ENCODE measurements at regions not wholly inside any gene's neighbourhood (a gene's known extent, or its start where the extent isn't known, plus 50 kb on each side); places are given as distances from the start of the nearest gene placed in this dataset.
"Not testable (repeated sequence)": the region's sequence is repeated elsewhere in the genome, so short reads cannot be mapped to it uniquely, and the experiment has no call there.

DNA sequence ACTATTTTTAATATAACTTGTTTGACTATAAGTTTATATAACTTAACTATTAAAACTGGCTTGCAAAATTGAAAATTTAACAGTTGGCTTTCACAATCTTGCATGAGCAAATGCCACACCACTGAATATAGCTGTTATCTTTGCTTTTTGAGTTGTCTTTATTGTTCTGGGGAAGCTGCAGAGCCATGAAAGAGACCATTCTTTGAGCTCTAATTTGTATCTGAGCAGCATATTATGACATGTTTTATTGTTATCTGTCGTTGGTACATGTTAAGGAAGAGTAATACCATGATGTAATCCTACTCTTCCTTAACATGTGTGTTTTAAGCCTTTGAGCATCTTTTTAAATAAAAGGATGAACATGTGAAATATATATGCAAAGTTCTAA is 97.1 kb upstream of the ANK2 start:
- DNase-seq: no peak

DNA sequence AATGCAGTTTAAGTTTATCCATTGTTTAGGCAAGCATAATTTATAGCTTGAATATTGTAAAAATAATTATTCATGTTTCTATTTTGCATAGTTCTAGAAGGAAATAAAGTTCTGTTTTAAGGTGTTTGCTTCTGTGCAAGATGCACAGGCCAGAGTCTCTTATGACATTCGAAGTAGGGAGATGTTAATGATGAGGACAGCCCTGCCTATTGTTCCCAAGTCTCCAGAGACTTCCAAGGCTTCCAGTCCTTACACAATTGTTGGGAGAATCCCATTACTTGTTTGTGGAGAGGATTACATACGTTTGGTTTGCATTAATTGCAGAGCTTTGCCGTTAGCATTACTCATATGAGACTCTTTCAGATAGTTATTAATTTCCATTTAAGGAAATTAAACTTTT is 96.2 kb upstream of the ANK2 start:
- DNase-seq: no peak

DNA sequence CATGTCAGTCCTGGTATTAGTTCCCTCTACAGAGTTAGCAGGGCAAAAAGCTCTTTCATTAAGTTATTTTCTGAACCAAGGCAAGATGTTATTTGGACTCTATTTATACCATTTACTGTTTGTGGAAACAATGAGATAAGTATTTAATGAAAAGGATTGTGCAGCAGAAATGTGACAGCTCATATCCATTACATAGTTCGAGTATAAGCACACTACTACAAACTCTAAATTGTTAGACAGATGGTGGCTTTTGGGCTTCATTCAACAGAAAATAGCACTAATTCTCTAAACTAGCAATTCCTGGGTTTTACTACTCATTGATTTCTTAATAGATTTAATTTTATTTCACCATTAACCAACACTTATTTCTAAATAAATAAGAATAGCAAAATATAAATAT is 95.2 kb upstream of the ANK2 start:
- no peak for DNase-seq

DNA sequence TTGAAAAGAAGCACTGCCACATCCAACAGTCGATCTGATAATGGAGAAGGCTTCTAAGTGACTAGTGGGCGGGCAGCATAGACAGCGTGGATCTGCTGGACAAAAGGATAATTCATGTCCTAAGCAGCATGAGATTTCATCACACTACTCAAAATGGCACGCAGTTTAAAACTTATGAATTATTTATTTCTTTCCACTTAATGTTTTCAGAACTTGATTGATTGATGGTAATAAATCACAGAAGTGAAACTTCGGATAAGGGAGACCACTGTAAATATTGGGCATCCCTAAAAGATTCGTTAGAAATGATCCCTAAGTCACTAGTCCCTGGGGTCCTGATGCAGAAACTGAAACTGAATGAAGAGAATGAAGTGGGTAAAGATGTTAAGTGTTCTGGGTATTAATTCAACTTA is 93.0 kb upstream of the ANK2 start:
- DNase-seq: no peak

DNA sequence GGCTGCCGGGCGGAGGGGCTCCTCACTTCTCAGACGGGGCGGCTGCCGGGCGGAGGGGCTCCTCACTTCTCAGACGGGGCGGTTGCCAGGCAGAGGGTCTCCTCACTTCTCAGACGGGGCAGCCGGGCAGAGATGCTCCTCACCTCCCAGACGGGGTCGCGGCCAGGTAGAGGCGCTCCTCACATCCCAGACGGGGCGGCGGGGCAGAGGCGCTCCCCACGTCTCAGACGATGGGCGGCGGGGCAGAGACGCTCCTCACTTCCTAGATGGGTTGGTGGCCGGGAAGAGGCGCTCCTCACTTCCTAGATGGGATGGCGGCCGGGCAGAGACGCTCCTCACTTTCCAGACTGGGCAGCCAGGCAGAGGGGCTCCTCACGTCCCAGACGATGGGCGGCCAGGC is 91.7 kb upstream of the ANK2 start:
- not testable (repeated sequence) for DNase-seq

DNA sequence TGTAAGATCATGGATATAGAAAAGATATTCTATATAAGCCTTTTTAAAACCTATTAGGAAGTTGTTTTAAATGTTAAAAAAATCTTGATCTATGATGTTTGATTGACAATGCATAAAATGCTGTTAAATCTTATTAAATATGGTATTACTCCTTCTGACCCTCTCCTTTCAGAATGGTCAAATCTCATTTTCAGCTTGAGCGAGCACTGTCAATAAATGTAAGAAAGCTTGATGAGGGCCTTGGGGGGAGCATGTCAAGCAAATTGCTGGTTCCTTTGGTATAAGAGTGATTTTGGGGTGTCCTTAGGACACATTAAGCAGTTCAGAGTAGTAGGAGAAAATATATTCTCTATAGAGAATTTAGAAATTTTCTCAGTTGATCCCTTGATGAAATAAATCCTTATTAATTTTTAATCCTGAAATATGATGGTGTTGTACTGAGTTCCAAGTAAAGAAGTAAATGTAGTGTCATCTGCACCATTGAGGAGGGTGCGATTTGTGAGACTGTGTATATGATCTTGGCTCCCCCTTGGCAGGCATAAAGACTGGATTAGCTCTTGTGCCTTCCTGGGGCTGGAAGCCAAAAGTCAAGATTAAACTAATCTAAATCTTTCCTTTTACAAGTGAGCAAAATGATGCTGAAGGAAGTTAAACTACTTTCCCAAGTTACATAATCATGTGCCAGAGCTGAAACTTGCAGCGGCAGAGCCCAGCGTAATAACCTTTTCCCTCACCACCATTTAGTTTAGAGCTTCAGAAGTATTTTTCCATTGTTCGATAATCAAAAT is 82.6 kb upstream of the ANK2 start:
- DNase-seq: no peak

DNA sequence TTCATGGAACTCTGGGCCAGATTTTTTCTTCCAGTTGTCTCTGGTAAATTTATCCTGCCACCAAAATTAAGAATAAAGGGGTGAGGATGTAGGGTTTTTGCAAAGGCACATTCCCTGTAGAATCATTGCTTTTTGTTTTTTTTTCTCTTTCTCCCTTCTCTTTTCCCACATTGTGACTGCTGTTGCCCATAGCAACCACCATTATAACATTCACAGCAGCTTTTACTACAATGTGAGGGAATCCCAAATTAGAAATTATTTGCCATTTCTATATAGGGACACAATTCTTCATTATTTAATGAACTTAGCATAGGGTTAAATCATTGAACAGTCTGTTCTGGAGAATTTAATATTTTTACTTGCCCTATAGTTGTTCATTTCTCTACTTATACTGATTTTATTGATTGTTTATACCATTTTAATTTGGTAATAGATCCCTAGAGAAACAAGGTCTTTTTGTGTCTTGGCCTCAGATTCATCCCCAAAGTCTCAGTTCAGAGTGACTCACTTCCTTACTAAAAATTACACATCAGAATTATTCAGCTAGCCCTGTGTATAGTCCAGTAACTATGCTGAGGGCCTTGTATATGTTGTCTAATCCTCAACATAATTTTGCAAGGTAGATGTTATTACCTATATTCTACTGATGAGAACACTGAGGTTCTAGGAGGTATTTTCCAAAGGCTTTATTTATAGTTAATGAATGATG is 80.8 kb upstream of the ANK2 start:
- DNase-seq: no peak

DNA sequence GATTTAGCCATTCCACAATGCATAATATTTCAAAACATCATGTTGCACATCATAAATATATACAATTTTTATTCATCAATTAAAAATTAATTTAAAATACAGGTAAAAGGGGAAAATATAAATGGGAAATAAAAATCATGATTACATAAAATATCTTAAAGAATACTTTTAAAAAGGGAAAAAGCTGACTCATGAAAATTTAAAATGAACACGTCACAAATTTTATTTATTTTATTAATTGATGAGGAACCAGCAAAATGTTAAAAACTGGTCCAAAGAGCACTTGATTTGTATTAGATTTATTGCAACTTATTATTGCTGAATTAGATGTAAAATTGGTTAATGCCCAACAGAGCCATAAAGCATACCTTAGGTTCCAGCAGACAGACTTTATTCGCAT is 78.5 kb upstream of the ANK2 start:
- DNase-seq: no peak

DNA sequence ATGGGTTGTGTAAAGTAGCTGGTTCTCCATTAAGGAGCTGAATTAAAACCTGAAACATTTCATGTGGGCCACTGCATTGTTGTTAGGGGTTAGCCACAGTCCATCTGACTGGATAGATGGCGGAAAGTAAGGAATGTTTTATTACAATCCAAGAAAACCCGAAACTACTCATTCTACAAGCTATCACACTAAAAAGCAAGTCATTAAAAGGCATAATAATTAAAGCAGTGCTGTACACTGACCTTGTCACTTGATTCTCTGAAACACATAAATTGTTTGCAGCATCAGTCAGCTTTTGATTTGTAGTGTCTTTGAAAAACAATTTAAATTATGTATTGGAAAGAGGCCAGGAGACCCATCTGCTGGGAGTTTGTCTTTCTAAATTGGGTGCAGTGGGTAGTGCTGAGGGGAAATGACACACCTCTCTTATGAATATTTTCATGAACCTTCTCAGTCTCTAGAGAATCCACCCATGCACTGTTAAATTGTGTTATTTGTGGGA is 75.7 kb upstream of the ANK2 start:
- DNase-seq: no peak

DNA sequence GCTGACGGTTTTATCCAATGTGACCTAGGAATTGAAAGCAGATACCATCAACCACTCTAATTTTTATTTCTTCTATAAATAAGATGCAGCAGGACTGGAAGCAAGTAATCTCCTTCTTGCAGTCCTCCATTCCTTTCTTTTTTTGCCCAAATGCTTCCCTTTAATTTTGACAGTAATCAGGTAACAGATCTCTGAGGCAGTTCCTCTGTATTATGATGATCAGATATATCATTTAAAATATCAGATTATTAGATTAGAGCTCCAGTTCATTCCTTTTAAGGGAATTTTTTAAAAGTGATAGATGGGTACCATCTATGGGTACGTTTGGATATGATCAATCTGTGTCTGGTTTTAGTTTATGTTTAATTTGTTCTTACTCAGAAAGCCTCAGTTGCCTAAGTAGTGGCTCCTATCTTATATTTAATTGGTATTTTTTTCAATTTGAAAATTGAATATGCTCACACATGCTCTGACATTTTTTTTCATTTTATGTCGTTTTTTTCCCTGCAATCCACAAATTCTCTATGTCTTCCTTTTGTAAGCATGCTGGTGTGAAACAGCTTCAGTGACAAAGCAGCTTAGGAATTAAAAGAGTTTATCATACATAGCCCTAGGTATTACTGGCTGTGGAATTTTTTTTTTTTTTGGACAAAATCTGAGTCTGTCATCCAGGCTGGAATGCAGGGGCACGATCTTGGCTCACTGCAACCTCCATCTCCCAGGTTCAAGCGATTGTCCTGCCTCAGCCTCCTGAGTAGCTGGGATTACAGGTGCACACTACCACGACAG is 73.7 kb upstream of the ANK2 start:
- no peak for DNase-seq

DNA sequence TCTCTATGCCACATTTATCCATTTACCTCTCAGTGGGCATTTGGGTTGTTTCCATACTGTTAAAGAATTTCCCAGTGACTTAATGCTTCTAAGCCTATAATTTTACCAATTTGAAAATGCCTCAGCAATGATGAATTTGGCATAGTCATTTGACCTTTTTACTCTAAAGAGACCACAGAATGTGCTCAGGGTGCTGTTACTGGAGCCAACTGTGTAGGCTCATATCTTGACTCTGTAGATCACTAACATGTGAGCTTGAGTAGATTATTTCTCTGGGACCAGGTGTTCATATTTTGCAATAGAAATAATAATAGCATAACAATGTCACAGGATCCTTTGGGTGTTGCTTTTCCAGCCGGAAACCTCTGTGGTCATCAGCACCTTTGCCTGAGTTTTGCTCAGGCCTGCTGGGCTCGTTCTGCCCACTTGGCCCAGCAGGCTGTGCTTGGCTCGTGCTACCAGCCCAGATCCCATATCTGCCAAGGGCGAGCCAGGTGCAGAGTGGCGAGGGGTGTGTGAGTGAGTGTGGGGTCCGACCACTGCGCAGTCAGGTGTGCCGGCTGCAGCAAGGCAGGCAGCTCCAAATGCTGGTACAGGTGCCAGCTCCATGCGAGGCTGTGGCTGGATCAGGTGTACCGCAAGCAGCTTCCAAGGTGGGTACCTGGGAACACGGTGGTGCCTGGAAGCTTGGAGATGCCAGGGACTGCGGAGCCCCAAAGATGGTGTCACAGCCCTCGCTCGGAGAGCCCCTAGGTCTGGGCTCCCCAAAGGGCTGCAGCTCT is 70.6 kb upstream of the ANK2 start:
- no peak for DNase-seq

DNA sequence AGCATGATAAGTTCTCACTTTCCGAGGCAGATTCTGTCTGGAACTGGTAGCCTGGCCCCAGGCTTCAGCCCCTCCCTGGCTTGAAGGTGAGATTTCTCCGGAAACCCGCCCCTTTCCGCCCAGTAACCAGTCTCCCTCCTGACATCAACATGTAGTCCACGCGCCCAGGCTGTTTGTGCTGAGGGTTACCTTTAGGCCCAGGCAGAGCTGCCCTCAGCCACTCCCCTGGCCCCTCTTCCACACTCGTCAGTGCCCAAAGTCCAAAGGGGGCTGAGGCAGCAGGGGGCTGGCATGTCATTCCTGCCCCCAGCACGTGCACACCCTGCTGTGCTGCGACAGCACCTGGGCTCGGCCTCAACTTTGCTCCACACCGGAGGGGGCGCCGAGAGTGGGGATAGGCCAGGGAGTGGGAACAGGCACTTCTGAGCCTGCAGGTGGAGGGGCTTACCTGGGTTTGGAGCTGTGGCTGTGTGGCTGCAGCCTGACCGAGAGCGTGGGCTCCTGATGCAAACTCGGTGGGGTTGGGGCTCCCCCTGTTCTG is 69.5 kb upstream of the ANK2 start:
- no peak for DNase-seq

DNA sequence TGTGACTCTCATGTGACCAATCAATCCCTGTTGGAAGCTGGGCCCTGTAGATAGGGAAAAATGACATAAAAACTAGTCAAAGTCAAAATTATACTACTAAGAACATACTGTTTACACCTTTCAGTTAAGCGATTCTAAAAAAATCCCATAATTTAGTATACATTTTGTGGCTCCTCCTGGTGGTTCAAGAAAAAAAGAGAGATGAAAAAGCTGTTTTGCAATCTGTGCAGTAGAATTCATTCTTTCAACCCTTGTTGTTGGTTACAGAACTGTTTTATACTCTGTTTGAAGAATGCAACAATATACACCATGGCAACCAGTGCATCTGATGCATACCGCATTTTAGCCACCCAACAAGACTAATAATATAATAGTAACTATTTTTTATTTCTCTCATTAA is 66.8 kb upstream of the ANK2 start:
- no peak for DNase-seq

DNA sequence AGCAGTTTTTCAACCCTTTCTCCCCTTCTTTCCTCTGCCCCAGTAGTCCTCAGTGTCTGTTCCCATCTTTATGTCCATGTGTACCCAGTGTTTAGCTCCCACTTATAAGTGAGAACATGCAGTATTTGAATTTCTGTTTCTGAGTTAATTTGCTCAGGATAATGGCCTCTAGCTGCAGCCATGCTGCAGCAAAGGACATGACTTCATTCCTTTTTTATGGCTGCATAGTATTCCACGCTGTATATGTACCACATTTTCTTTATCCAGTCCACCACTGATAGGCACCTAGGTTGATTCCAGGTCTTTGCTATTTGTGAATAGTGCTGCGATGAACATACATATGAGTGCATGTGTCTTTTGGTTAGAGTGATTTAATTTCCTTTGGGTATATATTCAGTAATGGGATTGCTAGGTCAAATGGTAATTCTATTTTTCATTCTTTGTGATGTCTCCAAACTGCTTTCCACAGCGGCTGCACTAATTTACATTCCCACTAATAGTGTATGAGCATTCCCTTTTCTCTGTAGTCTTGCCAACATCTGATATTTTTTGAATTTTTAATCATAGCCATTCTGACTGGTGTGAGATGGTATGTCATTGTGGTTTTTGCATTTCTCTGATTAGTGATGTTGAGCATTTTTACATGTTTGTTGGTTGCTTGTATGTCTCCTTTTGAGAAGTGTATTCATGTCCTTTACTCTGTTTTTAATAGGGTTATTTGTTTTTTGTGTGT is 54.6 kb upstream of the ANK2 start:
- DNase-seq: no peak

Measured in SHP77 treated with DMSO at 0.1 percent for 48 hours (cell line).